ENCODE measurements at regions not wholly inside any gene's neighbourhood (a gene's known extent, or its start where the extent isn't known, plus 50 kb on each side); places are given as distances from the start of the nearest gene placed in this dataset.

DNA sequence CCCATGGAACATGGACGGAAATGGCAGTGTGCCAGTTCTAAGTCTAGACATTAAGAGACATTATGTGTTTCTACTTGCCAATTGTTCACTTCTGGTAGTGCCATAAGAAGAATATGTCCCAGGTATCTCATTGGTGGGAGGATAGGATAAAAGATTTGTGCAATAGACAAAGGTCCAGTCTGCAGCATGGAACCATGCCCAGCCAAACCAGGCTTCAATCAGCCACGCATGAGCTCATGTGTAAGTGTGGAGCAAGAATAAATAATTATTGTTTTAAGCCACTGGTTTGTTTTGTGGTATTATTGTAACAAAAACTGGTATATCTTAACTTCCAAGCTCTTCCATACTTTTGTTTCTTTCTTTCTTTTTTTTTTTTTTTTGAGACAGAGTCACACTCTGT is 153.6 kb upstream of the CTTNBP2 start:
- no peak for DNase-seq (ENCODE audit: low read depth)

DNA sequence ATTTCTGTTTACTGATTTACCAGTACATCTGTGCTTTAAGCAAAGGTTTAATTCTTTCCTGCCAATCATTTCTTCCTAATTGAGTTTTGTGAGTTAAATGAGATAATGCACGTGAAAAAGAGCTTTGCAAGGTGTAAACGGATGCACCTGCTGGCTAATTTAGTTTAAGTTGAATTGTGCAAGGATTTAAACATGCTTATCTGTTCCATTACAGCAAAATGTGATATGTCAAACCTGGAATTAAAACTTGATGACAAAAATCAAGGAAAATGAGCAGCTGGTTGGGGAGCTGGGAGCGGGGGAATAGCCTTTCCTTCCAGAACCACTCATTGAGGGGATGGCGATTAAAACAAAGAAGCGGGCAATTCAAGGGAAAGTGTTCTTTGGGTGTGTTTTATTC is 155.0 kb upstream of the CTTNBP2 start:
- no peak for DNase-seq (ENCODE audit: low read depth)

DNA sequence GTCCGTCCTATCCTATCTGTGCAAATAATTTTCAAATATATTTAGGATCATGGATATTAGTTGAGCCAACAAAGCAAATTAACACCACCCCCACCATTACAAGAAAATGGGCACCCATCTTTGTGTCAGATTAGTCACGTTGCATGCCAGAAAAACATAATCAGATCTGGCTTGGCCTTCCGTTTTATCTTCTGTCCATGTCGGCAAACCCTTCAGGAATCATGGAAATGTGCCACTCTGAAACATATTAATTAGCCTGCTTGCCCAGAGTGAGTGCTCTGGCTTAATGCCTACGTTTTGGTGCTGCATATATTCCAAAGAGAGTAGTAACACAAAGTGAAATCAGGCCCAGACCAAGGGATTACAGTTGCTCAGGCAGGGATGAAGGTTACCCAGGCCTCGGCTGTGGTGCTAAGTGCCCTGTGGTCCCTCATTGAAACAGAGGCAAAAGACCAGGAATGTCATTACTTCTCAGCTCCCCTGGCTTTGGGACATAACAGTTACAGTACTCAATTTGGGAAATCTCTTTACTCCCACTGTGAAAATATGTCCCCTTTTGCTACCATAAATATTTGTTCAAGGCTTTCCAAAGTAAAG is 154.0 kb upstream of the LSM8 start:
- DNase-seq (ENCODE audit: low read depth), result no peak

DNA sequence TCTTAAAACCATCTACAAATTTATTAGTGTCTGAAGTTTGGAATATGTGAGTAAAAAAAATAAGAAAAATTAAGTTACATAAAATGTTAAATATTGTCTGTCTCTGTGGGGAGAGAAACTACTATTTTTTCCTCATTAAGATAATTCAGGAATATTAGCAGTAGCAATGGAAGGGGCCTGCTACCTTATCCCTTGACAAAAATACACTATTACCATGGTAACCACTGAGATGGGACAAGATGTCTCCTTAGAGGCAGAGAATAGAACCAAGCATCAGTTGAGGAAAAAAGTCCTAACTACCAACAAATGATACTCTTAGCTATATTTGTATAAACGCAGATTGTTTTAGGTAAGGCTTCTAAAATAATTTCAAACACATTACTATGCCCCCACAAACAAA is 150.7 kb upstream of the LSM8 start:
- no peak for DNase-seq (ENCODE audit: low read depth)

DNA sequence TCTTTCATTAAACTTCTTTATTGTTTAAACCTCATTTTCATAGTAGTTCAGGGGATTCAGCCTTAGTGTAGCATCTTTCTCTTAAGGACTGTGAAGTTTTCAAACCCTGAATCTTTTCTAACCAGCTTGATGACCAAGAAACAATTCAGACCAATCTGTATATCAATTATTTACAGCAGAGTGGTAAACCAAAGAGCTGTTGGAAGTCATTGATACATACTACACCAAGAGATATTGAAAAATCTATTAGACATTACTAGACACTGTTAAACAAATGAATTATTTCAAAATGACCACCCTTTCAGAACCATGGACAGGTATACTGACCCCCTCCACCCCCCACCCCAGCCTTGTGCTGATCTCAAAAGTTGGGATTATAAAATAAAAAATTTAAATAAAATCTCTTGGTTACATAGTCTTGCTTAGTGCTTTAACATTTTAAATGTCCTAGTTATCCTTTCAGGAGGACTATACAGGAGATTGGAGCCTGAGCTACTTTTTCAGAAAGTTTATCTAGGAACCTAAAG is 143.9 kb upstream of the LSM8 start:
- no peak for DNase-seq (ENCODE audit: low read depth)

DNA sequence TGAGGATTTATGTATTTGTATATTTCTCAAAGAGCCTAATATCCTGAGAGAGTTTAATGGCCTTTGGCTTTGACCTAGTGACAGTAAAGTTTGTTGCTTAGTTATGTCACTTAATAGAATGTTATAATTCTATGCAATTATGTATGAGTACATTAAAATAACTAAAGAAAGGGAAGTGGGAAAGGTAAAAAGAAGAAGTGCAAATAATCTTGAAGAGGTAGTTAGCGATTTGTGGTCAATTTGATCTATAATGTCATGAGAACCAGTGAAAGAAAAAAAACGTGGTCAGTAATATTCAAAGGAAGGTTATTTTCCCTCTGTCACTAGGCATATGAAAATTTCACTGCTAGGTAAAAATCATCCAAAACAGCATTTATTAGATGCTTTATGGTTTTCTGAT is 143.4 kb upstream of the LSM8 start:
- no peak for DNase-seq (ENCODE audit: low read depth)

DNA sequence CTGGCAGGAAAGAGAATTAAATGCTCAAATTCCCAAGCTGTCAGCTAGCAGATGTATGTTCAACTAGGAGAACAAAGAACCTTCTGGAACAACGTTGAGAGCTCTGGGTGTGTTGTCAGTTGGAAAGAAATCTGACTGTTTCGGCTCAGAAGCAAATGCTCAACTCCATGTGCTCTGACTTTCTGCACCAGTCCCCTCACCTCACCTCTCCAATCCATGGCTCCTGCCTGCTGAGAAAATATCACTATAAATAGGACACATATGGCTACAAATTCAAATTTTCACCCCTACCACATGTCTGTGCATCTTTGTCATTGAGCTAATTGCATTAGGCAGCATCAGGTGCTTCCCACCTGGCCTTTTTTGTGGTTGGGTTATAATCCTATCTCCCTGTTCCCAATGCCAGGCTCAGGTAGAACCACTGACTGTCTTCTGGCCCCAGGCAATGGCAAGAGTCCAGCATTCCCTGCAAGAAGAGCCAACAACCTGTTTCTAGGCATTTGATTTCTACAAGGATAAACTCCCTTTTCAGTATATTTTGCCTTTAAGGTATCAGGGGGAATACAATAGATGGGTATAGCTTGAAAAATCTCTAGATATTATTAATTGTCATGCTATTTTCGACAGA is 142.6 kb upstream of the LSM8 start:
- DNase-seq (ENCODE audit: low read depth), result no peak

DNA sequence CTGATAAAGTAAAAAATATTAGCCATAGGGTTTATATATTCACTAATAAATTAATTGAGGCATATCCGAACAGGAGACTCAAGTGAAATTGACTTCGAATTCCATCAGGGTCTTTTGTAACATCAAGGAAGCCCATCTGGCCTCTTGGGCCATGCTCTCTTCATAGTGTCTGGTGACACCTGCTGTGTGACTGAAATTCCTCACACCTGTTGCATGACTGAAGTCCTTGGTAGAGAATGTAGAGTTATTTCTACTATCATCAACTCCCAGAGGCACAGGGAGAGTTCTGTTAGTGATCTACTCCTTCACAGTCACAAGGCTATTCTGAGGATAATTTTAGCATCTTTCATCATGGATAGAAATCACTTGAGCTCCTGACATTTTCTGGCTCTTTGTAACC is 138.3 kb upstream of the LSM8 start:
- DNase-seq (ENCODE audit: low read depth), result no peak

DNA sequence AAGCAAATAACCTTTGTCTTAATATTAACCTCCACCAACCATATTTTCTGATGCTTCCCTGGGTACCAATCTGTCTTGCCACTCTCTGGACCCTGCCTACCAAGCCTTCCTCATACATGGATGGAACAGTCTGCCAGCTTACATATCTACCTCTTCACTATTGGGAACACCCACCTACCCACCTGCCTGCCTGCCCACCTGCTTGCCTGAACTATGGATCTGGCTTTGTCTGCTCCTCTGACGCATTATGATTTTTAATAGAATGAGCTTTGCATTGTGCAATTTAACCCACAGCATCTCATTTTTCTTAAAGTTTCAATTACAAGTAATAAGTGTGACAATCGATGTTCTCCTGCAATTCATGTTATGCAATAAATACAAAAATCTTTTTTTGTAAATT is 137.9 kb upstream of the LSM8 start:
- DNase-seq (ENCODE audit: low read depth), result no peak

DNA sequence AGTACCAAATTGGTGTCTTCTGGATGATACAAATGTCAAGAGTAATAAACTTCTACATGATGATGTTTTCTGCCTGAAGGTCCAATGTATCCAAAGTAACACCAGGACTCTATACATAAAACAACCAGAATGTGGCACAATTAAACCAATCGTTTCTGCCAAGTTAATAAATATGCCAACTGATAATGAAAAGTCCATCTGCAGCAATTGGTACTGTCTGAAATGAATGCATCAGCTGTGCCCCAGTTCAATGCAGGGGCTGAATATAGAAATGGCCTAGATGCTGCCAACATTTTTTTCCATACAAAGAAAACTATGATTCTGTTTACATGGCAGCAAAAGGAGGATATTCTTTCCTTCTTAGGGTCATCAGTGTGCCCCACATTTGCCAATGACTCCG is 137.2 kb upstream of the LSM8 start:
- no peak for DNase-seq (ENCODE audit: low read depth)

DNA sequence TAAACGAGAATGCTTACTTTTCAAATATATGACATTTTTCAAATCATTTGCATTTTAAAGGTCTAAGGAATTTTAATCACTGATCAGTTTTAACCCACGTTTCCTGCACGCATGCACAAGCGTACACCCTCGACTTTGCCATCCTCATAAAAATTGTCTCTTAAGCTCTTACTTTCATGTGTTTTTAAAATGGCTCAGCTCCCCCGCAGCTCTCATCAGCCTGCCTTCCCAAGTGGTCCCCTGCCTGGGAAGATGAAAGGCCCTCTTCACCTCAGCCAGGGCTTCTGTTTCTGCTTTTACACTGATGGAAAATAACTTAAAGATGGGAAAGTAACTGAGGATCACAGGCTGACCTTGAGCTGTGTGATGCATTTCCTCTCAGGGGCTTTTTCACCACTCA is 131.6 kb upstream of the LSM8 start:
- no peak for DNase-seq (ENCODE audit: low read depth)

DNA sequence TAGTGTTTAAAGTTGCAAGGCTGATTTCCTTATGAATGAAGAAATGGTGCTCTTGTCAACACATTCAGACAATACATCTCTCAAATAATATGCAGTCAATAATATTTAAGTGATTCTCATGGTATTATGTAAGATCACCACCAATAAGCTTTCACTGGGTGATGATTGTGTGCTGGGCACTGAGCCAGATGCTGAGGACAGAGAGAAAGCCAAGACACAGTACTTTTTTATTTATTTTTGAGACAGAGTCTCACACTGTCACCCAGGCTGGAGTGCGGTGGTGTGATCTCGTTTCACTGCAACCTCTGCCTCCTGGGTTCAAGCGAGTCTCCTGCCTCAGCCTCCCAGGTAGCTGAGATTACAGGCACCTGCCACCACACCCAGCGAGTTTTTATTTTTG is 130.6 kb upstream of the LSM8 start:
- no peak for DNase-seq (ENCODE audit: low read depth)

DNA sequence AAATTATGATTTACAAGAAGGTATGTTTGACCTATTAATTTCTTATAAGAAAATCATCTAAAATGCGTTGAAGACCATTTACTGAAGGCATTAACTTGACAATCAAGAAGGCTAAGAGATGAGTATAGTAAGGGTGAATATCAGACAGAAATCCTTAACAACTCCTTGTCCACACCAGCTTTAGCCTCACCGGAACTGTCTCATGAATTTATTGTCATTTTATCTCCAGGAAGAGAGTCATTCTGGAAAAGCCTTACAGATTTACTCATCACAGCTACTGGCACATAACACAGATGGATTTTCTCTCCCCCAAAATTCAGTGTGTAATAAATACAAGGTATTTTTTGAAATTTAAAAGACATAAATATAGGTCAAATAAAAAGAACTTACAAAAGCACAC is 129.4 kb upstream of the LSM8 start:
- DNase-seq (ENCODE audit: low read depth), result no peak

DNA sequence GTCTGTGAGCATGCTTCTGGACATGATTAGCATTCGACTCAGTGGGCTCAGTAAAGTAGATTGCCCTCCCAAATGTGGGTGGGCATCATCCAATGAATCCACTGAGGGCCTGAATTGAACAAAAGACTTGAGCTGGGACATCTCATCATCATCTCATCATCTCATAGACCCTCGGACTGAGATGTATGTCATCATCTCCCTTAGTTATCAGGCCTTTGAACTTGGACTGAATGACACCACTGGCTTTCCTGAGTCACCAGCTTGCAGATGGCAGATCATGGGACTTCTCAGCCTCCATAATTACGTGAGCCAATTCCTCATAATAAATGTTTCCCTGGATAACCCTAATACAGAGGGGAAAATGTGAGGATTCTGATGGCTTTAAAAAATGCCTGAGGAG is 128.3 kb upstream of the LSM8 start:
- no peak for DNase-seq (ENCODE audit: low read depth)

DNA sequence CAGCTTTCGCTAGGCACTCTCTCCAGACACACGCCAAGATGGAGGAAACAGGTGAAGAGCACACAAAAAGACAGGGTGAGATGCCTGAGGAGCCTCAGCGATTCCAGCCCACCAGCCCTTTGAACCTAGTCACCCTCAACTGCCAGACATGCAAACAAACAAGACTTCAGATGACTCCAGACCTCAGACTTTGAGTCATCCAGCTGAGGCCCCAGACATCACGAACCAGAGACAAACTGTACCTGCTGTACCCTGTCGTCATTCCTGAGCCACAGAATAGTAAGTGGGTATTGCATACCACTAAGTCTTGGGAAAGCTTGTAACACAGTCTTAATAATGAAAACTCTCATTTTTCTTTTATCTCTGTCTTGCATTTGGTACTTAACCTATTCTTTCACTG is 126.6 kb upstream of the LSM8 start:
- DNase-seq (ENCODE audit: low read depth), result no peak

DNA sequence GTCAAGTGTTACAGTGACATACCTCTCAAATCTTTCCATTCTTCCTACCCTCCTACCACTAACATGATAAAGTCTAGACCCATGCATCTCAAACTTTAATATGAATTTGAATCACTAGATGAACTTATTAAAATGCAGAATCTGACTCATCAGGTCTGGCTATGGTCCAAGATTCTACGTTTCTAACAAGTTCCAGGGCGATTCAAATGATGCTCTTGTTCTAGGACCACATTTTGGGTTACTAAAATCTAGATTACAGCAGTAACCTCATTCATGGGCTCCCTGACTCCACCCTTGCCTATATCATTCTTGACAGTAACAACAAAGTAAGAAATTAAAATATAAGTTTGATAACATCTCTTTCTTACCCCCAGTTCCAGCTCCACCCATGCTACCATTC is 124.8 kb upstream of the LSM8 start:
- no peak for DNase-seq (ENCODE audit: low read depth)

DNA sequence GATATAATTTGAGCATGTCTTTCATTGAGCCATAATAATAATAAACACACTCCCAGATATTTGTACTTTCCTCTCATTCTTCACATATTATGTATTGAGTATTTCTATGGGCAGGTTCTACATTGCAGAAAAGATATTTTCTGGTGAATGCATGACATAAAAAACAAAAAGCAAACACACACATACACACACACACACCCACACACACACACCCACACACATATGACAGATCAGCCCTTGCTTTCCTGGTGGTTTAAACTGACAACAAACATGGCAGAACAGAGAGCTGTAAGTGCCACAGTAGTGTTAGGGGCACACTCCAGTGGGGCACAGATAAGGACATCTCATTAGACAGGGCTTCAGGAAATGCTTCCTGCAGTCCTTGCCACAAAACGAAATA is 123.3 kb upstream of the LSM8 start:
- DNase-seq (ENCODE audit: low read depth), result no peak

DNA sequence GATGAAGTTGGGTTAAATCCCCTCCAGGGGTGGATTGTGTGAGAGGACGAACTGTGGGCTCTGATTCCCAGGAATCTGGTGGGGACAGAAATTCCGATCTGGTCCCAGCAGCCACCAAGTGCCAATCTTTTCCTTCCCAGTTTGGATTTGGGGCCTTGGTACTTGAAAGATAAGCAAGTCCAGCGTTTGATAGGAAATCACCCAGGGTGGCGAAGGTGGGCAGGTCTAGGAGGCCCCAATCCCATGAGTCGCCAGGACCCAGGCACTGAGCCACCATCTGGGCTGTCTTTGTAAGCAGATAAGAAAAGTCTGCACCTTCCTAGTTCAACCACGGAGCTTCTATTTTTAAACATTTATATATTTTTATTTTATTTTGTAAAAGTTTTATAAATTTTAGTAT is 122.6 kb upstream of the LSM8 start:
- DNase-seq (ENCODE audit: low read depth), result no peak

DNA sequence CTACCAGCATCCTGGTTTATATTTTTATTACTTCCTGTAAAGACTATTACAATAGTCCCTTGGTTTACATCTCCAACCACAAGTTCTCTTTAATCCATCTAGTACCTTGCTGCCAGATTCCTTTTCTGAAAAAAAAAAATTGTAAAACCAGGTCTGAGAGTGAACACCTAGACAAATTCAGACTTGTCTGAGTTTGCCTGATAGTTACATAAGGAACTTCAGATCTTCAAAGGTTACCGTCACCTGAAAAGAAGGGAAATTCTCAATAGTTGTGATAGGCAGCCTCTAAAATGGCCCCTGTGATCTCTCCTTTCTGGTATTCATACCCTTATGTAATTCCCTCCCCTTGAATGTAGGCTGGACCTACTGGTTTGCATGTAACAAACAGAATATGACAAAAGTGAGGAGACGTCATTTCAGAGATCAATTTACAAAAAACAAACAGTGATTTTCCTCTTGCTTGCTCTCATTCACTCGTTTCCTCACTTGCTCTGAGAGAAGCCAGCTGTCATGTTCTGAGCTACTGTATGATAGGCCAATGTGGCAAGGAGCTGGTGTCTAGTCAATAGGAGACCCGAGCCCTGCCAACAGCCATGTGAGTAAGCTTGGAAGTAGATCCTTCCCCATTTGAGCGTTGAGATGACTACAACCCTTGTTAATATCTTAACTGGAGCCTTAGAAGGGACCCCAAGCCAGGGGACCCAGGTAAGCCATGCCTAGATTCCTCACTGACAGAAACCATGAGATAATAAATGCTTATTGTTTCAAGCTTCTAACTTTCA is 110.9 kb upstream of the LSM8 start:
- DNase-seq (ENCODE audit: low read depth), result no peak

DNA sequence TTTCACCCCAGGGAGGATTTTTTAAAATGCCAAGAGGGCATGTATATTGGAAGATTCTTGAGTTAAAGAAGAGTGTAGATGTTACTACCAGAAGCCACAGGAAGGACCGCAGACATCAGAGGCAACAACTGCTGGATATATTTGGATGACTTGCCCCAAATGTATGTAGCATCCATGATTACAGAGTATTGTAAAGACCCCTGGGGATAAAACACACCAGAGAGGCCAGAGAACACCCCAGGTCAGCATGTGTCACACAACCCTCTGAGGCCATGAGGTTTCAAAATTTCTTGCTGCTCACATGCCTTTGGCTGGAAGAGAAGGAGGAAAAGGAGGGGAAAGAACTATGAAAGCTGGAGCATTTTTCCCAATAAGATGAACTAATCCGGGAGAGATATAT is 108.0 kb upstream of the LSM8 start:
- no peak for DNase-seq (ENCODE audit: low read depth)

DNA sequence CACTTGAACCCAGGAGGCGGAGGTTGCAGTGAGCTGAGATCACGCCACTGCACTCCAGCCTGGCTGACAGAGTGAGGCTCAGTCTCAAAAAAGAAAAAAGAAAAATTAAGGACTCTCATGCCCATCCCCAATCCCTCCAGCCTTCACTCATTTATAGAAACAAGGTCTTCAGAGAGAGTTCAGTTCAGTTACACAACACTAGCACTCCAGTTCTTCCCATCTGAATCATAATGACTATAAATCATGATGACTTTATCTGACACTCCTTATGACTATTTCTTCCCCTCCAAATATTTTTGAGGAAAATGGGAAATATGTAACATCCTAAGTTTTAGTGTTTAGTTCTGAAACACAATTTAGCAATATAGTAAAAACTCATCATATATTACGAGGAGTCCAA is 107.4 kb upstream of the LSM8 start:
- DNase-seq (ENCODE audit: low read depth), result no peak

DNA sequence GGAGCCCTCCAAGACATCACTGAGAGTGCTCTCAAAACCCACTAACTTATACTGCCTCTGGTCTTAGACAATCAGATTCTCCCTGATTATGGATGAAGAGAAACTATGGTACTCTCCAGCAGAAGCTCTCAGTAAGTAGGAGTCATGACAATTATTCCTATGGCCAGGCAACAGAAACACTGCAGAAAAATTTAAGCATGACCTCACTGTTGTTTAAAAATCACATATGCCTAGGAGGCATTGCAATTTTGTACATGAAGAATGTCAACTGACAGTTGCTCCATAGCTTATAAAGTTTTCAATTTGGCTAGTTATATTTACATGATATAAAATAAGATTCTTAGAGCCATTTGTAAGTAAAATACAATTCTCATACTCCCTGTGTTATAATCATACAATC is 105.9 kb upstream of the LSM8 start:
- DNase-seq (ENCODE audit: low read depth), result no peak

DNA sequence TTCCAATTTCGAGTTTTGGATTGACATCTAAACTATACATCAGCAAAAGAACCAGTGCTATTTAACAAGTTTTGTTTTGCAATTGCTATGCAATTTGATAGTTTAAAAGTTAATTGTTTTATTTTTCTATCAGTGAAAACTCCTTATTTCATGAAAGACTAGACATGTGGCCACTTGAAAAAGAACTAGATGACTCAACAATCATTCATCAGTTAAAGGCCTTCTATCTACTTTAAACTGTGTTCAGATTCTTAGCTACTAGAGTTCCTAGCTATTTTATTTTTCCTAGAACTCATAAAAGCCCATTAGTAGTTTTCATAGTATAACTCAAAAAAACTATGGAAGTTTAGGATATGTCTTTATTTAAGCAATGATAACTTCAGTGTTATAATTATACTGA is 104.6 kb upstream of the LSM8 start:
- DNase-seq (ENCODE audit: low read depth), result no peak

DNA sequence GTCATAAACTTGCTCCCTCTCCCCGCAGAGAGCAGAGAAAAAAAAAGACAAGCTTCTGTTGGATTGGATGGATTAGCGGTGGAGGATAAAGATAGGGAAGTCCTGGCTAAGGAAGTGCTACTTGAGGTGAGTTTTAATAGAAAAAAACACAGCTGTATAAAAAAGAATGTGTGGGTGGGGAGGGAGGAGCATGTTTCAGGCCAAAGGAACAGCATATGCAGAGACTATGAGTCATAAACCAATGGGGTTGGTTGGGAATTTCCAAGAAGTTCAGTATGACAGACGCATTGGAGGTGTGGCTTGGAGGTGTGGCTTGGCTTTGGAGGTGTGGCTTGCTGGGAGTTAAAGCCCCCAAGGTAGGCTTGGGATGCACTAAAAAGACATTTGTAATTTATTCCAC is 103.0 kb upstream of the LSM8 start:
- peak; percentile 47 for DNase-seq (ENCODE audit: low read depth)

Data from HS-5 (cell line).